NOMO-1 treated with dmso at 0.1 percent for 144 hours (cell line): ENCODE measurements at regions not wholly inside any gene's neighbourhood (a gene's known extent, or its start where the extent isn't known, plus 50 kb on each side); places are given as distances from the start of the nearest gene placed in this dataset.
A peak's percentile ranks its signal among the peaks of the same experiment; 100 is the strongest.

Source experiments
- DNase-seq: peaks from one replicate; lab custom pipeline; 2025; ENCODE audit not compliant: unreplicated experiment; lab: John Stamatoyannopoulos, UW

DNA sequence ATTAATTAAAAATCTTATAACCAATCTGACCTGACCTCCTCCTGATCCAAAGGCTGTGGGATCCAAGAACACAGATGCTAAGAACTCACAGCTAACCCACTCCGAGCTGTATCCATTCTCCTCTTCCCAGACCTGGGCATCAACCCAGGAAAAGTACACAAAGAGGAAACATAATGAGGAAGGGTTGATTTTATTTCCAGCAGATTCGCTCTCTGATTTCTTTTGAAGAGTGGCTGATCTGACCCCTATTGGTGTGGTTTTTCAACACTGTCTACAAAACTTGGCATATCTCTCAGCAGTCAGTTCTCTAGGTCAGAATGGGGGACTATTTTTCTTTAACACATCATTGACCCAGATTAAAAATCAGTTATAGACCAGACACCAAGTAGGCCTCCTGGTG is 201.9 kb upstream of the UBASH3B start:
- no peak for DNase-seq

DNA sequence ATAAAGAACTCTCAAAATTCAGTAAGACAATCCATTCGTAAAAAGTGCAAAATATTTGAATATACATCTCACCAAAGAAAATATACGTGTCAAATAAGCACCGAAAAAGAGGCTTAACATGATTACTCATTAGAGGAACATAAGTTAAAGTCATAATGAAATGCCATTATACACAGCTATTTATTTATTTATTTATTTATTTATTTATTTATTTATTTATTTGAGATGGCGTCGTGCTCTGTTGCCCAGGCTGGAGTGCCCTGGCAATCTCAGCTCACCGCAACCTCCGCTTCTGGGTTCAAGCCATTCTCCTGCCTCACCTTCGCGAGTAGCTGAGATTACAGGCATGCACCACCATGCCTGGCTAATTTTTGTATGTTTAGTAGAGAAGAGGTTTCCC is 203.6 kb upstream of the UBASH3B start:
- DNase-seq: no peak

GRCh38 chr11:122441666-122442035 is 213.9 kb upstream of the UBASH3B start:
- DNase-seq: no peak

- peak; percentile 3 for DNase-seq
Observed at GRCh38 chr11:122440811-122441665, 214.5 kb upstream of the UBASH3B start.

- DNase-seq: peak; percentile 57
Observed at GRCh38 chr11:122439866-122440810, 215.4 kb upstream of the UBASH3B start.

DNA sequence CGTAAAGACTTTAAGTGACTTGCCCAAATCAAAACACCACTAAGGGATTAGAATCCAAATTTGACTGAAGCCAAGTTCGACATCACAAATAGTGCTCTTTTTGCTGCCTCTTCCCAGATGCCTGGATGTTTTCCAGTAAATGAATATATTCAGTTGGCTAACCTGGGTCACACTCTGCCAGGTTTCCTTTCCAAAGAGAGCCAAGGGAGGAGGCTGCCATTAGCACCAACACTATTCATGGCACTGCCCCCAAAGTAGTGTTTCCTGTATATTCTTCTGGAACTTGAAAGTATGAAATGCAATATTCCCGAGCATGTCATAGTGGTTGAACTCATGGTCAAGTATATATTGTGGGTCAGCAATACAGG is 219.3 kb upstream of the UBASH3B start:
- DNase-seq: no peak

DNA sequence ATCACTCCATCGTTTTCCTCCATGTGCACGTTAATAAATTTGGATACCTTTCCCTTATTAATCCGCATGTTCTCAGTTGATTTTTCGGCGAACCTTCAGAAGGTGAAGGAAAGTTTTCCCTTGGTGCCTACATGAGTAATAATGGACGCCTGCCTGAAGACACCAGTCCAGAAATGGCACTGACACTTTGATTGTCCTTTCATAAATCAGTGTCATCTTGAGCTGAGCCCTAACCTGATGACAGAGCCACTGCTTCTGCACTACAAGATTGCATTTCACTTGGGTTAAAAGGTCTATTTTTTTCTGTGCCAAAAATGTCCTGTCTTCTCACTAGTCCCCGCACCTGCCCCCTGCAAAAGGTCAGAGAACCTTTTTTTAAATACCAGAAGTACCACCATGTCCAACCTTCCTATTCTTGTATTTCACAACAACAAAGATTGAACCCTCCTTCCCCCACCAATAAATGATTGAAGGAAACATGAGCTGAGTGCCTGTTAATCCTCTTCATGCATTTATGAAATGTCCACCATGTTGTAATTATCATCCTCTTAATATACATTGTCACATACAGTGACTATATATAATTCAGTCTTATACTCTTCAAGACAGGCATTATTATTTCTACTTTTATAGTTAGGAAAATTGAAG is 219.9 kb upstream of the UBASH3B start:
- DNase-seq: no peak

DNA sequence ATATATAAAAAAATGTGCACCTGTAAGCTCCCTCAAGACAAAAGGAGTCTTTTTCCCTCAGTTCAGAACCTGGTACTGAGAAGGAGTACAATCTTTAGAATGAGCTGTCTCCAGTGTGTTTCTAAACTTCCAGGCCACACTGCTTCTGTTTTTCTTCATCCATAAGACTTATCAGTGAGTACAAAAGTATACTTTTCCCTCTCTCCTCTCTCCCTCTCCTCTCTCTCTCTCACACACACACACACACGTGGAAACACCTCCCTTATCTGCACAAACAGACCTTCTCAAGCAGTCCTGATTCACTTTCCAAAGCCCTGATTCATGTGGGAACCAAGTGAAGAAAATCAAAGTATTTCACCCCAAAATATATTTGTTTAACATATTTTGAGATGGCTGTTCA is 220.7 kb upstream of the UBASH3B start:
- no peak for DNase-seq

DNA sequence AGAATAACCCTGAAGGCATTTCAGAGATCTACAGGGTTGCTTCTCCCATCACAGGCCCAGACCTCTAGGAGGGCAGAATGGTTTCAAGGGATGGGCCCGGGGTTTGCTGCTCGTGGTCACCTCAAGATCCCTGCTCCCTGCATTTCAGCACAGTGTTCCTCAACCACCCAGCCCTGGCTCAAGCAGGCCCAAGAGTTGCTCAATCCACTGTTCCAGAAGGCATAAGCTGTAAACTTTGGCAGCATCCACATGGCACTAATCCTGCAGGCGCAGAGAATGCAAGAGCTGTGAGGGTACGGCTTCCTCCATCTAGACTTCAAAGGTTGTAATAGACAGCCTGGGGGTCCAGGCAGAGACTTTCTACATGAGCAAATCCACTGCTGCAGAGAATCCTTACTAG is 225.0 kb upstream of the UBASH3B start:
- no peak for DNase-seq

DNA sequence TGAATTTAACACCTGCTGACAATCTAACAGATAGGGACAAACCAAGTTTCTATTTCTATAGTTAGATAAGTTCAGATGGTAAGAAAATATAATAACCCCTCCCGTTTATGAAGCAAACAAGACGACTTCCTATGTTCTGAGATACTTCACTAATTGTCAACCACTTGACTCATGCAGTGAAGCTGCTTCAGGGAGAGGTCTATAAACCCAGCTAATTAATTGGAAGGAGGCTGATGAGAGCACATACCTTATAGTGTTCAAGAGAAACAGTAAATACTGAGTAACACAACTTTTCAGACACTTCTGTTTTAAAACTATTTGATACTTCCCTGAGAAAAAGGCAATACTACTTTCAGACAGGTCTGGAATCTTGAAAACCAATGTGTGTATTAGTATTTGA is 229.4 kb upstream of the UBASH3B start:
- DNase-seq: no peak

DNA sequence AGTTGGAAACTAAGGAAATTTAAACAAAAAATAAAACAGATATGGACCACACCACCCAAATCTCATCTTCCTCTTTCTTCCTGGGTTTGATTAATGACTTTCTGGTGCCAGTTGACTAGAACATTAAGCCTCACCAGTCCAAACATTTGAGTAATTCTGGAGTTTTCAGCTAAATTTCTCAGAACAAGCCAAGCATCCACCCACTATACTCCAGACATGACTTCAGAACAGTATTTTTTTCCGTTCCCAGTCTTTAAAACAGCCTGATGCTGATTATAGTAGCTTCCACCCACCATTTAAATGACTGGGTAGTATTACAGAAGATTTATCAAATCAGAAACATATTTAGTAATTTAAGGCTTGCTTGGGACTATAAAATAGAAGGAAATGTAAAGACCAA is 230.9 kb upstream of the UBASH3B start:
- no peak for DNase-seq

DNA sequence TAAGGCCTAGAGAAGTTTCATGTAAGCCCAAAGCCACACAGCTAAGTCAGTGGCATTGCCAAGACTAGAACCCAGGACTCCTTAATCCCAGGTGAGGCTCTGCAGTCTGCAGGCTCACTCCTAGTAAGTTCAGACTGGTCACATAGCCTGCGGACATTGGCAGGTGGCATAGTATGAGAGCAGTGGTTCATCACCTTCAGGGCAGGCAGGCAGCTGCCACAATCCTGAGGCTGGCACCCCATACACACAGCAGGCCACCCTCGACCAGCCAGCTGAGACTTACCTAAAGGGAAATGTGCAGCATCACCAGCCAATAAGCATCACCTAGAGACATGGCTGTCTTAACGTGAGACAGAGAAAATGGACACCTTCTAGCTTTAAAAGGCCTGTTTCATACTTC is 231.6 kb upstream of the UBASH3B start:
- no peak for DNase-seq

DNA sequence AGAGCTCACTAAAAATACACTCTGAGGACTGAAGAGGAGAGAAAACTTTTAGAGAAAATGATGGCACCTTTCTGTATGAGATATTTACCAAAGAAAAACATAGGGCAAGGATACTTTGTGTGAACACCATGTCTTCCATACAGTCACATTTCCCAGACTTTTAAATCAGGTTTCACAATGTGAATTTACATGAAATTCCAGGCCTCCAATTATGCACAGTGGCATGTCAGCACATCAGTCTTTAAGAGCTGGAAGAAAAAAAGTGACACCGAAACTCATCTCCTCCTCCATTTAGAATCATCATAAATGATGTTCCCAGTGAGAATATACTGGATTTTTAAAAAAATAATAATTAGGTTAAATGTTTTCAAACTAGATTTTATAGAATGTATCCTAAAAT is 232.2 kb upstream of the UBASH3B start:
- no peak for DNase-seq

GRCh38 chr11:122422682-122423081 is 232.8 kb upstream of the UBASH3B start:
- DNase-seq: no peak

DNA sequence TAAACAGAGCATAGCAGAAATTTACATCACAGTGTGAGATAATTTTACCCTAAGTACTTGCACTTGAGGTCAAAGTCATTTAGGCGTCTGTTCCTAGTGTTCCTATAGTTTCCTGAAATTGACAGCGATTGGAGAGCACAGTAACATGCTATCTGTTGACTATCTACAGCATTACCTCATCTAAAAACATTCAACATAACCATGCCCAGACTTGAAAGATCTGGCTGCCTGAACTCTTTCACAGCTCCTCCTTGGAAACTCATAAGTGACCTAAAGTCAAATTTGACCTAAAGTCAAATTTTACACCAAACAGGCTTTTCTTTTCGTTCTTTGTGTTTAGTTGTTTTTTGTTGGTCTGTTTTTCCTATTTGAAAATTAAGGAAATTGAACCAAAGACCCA is 233.8 kb upstream of the UBASH3B start:
- no peak for DNase-seq

- DNase-seq: no peak
Observed at GRCh38 chr11:122418032-122418431, 237.5 kb upstream of the UBASH3B start.

- DNase-seq: no peak
Observed at GRCh38 chr11:122414406-122415018, 241.0 kb upstream of the UBASH3B start.

- DNase-seq: no peak
Observed at GRCh38 chr11:122413677-122414076, 241.8 kb upstream of the UBASH3B start.

GRCh38 chr11:122412581-122412980 is 242.9 kb upstream of the UBASH3B start:
- DNase-seq: no peak

GRCh38 chr11:122406466-122406865 is 249.1 kb upstream of the UBASH3B start:
- no peak for DNase-seq
